Heart left ventricle (tissue), 16 donors: ENCODE measurements at regions not wholly inside any gene's neighbourhood (a gene's known extent, or its start where the extent isn't known, plus 50 kb on each side); places are given as distances from the start of the nearest gene placed in this dataset.
A peak's percentile ranks its signal among the peaks of the same experiment; 100 is the strongest.

Source experiments
- ATAC-seq, 4 donors: fragments of 200-7000 bp; cut with Tn5 transposase; one replicate each; pipeline ENCODE4 v1.9.1; 2020 to 2022; ENCODE audit warnings: moderate library complexity in 4 of 4, mild to moderate bottlenecking in 3 of 4, moderate number of reproducible peaks in 1 of 4
- DNase-seq, 5 donors: peaks; one replicate each; pipeline ENCODE4 v3.0.0-alpha.2; 2020
- H3K27ac ChIP-seq, 12 donors: fragments of 200-600 bp; sonication (generic) in 4 of 12; one replicate each; pipeline versions ENCODE4 v1.5.0 to v1.8.0; 2016 to 2022; ENCODE audit warnings: mild to moderate bottlenecking in 2 of 12
- H3K27me3 ChIP-seq, 9 donors: fragments of 200-600 bp; sonication (generic) in 2 of 9; one replicate each; pipeline versions ENCODE4 v1.5.1 to v1.8.0; 2016 to 2022; ENCODE audit warnings: mild to moderate bottlenecking in 3 of 9
- H3K36me3 ChIP-seq, 9 donors: fragments of 200-600 bp; sonication (generic) in 2 of 9; one replicate each; pipeline versions ENCODE4 v1.5.0 to v1.8.0; 2018 to 2022; ENCODE audit warnings: mild to moderate bottlenecking in 2 of 9
- H3K4me1 ChIP-seq, 12 donors: fragments of 200-600 bp; sonication (generic) in 4 of 12; one replicate each; pipeline versions ENCODE4 v1.5.0 to v1.8.0; 2016 to 2022; ENCODE audit warnings: mild to moderate bottlenecking in 3 of 12
- H3K4me3 ChIP-seq, 12 donors: fragments of 200-600 bp; sonication (generic) in 4 of 12; one replicate each; pipeline versions ENCODE4 v1.5.0 to v1.8.0; 2017 to 2022; ENCODE audit warnings: mild to moderate bottlenecking in 9 of 12, moderate library complexity in 4 of 12
- H3K9me3 ChIP-seq, 12 donors: fragments of 200-600 bp; sonication (generic) in 4 of 12; one replicate each; pipeline versions ENCODE4 v1.5.0 to v1.8.0; 2016 to 2022; ENCODE audit warnings: mild to moderate bottlenecking in 1 of 12
- CTCF ChIP-seq, 12 donors: fragments of 200-600 bp; sonication (generic) in 4 of 12; IDR thresholded peaks; one replicate each; pipeline versions ENCODE4 v1.5.0 to v1.8.0; 2018 to 2022; ENCODE audit warnings: antibody characterized with exemption in 12 of 12, mild to moderate bottlenecking in 5 of 12
- POLR2A ChIP-seq, 2 donors: fragments of 450-650 bp; IDR thresholded peaks; one replicate each; pipeline ENCODE4 v1.6.1; 2017; ENCODE audit warnings: antibody characterized with exemption in 2 of 2, mild to moderate bottlenecking in 2 of 2, moderate library complexity in 2 of 2
- WGBS, 4 donors: extraction: QIAGEN DNeasy Blood & Tissue Kit in 2 of 4; methylation state at CpG; one replicate each; pipeline versions ENCODE4 v1.1.5 to v1.1.7; 2013 to 2018; 5-methylcytosine and 5-hydroxymethylcytosine counted together
- intact Hi-C, 10 donors: fragments of 100-400 bp; cut with DNase I; formaldehyde crosslinking; loops; one replicate each; pipeline versions ENCODE4 v1.11.1 to v1.14.2; 2022
- donor health status: ischemic (EF 13 %, LVEDD 7.1; RV severe dilation, severe dysfunction).
- donor health status: healthy with polysubstance abuse.
- donor health status: DM: no; HTN: yes; CAD: no.
- donor health status: DM: no; HTN: no; CAD: no.
- donor health status: ischemic (EF 25% LVEDD 6.9; RV normal size, moderate dysfunction).
- donor health status: ischemic (EF 25% LVEDD 5.7; RV mildly dilated, moderate dysfunction).
- donor health status: healthy.
- donor health status: DM: yes; HTN: yes; CAD: no.
- donor health status: ischemic (EF 35%, LVEDD 5.7; RV mildly dilated, moderate dysfunction).
- donor health status: nonischemic (EF 11% LVEDD 7.7; RV severe dilation, severe dysfunction).
- donor health status: DM: yes; HTN: yes; CAD: no.
- donor health status: PGD.
- donor health status: ischemic (EF 29% LVEDD 5.4; RV normal size, mild dysfunction).
- donor health status: nonischemic (EF 23%, LVEDD 6.1; RV moderate dilation, normal function).

- H3K36me3 ChIP-seq = no peaks in the 10 kb centered on the region
- H3K27me3 ChIP-seq = peaks cover 0 to 8% (median 0%) of the 10 kb centered on the region in 9 donors
- no peak overlapping the region for H3K27ac ChIP-seq
- H3K9me3 ChIP-seq = no peaks in the 10 kb centered on the region
- H3K4me1 ChIP-seq = peaks cover 0 to 3% (median 0%) of the 10 kb centered on the region in 12 donors
- DNase-seq = peak; percentile 71 to 81 (median 77)
- H3K4me3 ChIP-seq = no peak overlapping the region
- ATAC-seq = peak; percentile 77 to 93 (median 89)
- WGBS, 4 donors = 2 to 4% (median 3%) methylated on average over 10 of the region's 10 CpGs
- TF ChIP-seq POLR2A (IDR thresholded peaks at IDR 0.05) (no peak), CTCF (IDR thresholded peaks at IDR 0.05) (peak; percentile 62 to 79 (median 70))
- intact Hi-C loops = loop anchor here (1.0 to 10.0 kb wide), 10 partner anchors 136 to 617 kb away; no protein-coding TSS in a partner anchor
Observed at GRCh38 chr2:191555092-191555742, 122.7 kb upstream of the NABP1 start.

DNA sequence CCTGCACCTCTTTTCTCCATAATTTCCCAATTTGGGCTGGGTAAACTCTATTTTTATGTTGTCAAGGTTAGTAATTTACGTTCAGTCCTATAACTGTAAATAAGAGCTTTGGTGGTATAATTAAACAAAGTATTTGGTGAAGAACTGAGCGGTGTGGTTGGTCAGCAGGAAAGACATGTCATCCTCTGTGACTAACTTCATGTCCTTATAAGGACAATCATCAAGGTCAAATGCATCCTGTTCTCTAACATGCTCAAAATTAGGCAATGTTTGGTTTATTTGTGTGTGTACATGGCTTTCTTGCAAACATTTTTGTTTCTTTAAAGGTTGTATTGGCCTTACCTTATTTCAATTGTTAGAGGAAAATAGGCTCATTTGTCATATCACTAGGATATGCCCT, 121.5 kb upstream of the NABP1 start:
- H3K4me3 ChIP-seq = no peak overlapping the region
- peaks cover 0 to 3% (median 0%) of the 10 kb centered on the region in 12 donors for H3K4me1 ChIP-seq
- DNase-seq (no peak), ATAC-seq (no peak)
- no peaks in the 10 kb centered on the region for H3K9me3 ChIP-seq
- intact Hi-C loops = loop anchor here in 9 of 10 donors (5.0 to 10.0 kb wide), 6 partner anchors 136 to 616 kb away; no protein-coding TSS in a partner anchor
- 61 to 85% (median 71%) methylated on average over 2 of the region's 2 CpGs for WGBS, 4 donors
- peaks cover 0 to 4% (median 0%) of the 10 kb centered on the region in 9 donors for H3K27me3 ChIP-seq
- no peaks in the 10 kb centered on the region for H3K36me3 ChIP-seq
- H3K27ac ChIP-seq = no peak overlapping the region
- no peak for TF ChIP-seq CTCF (IDR thresholded peaks at IDR 0.05)
- TF ChIP-seq POLR2A (IDR thresholded peaks at IDR 0.05) = no peak

DNA sequence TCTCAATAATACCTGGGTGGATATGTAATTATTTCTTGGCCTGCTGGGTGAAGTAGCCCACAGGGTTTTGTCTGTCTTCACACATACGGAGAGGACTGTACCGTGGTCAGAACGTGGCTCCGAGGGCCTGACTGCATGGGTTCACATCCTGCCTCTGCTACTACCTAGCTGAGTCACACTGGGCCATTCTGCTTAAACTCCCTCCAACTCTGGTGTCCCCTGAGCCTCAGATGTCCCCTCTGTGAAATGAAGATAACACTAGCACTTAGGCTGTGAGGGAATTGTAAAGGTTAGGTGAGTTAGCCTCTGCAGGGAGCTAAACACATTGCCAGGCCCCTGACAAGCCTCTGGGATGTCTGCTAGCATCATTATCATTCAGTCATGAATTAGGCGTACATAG, 120.1 kb upstream of the NABP1 start:
- ATAC-seq (no peak), DNase-seq (no peak)
- 89 to 93% (median 92%) methylated on average over 5 of the region's 5 CpGs for WGBS, 4 donors
- intact Hi-C loops = loop anchor here in 9 of 10 donors (5.0 to 10.0 kb wide), 6 partner anchors 134 to 614 kb away; no protein-coding TSS in a partner anchor
- no peak for TF ChIP-seq POLR2A (IDR thresholded peaks at IDR 0.05)
- TF ChIP-seq CTCF (IDR thresholded peaks at IDR 0.05) = no peak
- no peak overlapping the region for H3K4me3 ChIP-seq
- H3K36me3 ChIP-seq = no peaks in the 10 kb centered on the region
- peaks cover 0 to 6% (median 0%) of the 10 kb centered on the region in 9 donors for H3K27me3 ChIP-seq
- H3K9me3 ChIP-seq = no peaks in the 10 kb centered on the region
- peaks cover 0 to 3% (median 0%) of the 10 kb centered on the region in 12 donors for H3K4me1 ChIP-seq
- H3K27ac ChIP-seq = no peak overlapping the region

GRCh38 chr2:191559569-191559968, 118.4 kb upstream of the NABP1 start:
- Histone ChIP-seq H3K36me3 (no peaks in the 10 kb centered on the region), H3K27me3 (peaks cover 0 to 2% (median 0%) of the 10 kb centered on the region in 9 donors), H3K9me3 (no peaks in the 10 kb centered on the region), H3K4me3 (no peak overlapping the region), H3K27ac (no peak overlapping the region), H3K4me1 (peaks cover 0 to 3% (median 0%) of the 10 kb centered on the region in 12 donors)
- TF ChIP-seq CTCF (IDR thresholded peaks at IDR 0.05) (no peak), POLR2A (IDR thresholded peaks at IDR 0.05) (no peak)
- DNase-seq (no peak), ATAC-seq (no peak)
- intact Hi-C loops = loop anchor here in 9 of 10 donors (5.0 to 10.0 kb wide), 6 partner anchors 133 to 613 kb away; no protein-coding TSS in a partner anchor
- WGBS, 4 donors = 92 to 96% (median 94%) methylated on average over 4 of the region's 4 CpGs
